Muscle layer of duodenum (tissue), 2 donors: ENCODE measurements at regions not wholly inside any gene's neighbourhood (a gene's known extent, or its start where the extent isn't known, plus 50 kb on each side); places are given as distances from the start of the nearest gene placed in this dataset.
"Not testable (repeated sequence)": the region's sequence is repeated elsewhere in the genome, so short reads cannot be mapped to it uniquely, and the experiment has no call there.

Experiments used
- H3K27ac ChIP-seq: one replicate; pipeline ENCODE4 v1.7.0; 2013; ENCODE audit warnings: mild to moderate bottlenecking, low read length
- H3K27me3 ChIP-seq: one replicate; pipeline ENCODE4 v1.7.0; 2013; ENCODE audit warnings: low read depth, mild to moderate bottlenecking, control low read depth, low read length
- H3K36me3 ChIP-seq, 2 donors: one replicate each; pipeline ENCODE4 v1.7.0; 2013; ENCODE audit warnings: low read length in 2 of 2, control low read depth in 1 of 2, mild to moderate bottlenecking in 1 of 2; ENCODE audit not compliant: insufficient read depth in 2 of 2, control insufficient read depth in 1 of 2
- H3K4me1 ChIP-seq, 2 donors: one replicate each; pipeline ENCODE4 v1.7.0; 2013; ENCODE audit warnings: low read length in 2 of 2, mild to moderate bottlenecking in 2 of 2, control low read depth in 1 of 2, moderate library complexity in 1 of 2; ENCODE audit not compliant: insufficient read depth in 2 of 2, control insufficient read depth in 1 of 2
- H3K4me3 ChIP-seq, 2 donors: one replicate each; pipeline ENCODE4 v1.7.0; 2013; ENCODE audit warnings: low read length in 2 of 2, low read depth in 1 of 2, mild to moderate bottlenecking in 1 of 2
- H3K9me3 ChIP-seq, 2 donors: one replicate each; pipeline ENCODE4 v1.7.0; 2013; ENCODE audit warnings: low read length in 2 of 2, control low read depth in 1 of 2, mild to moderate bottlenecking in 1 of 2; ENCODE audit not compliant: control insufficient read depth in 1 of 2
- donor health status: healthy.

- no peak overlapping the region for H3K27ac ChIP-seq
- no peaks in the 10 kb centered on the region for H3K36me3 ChIP-seq
- no peaks in the 10 kb centered on the region for H3K27me3 ChIP-seq
- H3K4me3 ChIP-seq = no peak overlapping the region
- H3K4me1 ChIP-seq = no peaks in the 10 kb centered on the region
- no peaks in the 10 kb centered on the region for H3K9me3 ChIP-seq
Measured at GRCh38 chr20:57770852-57771720, 61.3 kb upstream of the PMEPA1 start.

GRCh38 chr20:57770401-57770800 lies 60.6 kb upstream of the PMEPA1 start:
- not testable (repeated sequence) for H3K27ac ChIP-seq, H3K4me1 ChIP-seq, H3K36me3 ChIP-seq, H3K27me3 ChIP-seq, H3K4me3 ChIP-seq, H3K9me3 ChIP-seq

- H3K36me3 ChIP-seq = no peaks in the 10 kb centered on the region
- H3K27me3 ChIP-seq = no peaks in the 10 kb centered on the region
- H3K27ac ChIP-seq = no peak overlapping the region
- H3K9me3 ChIP-seq = peaks cover 0 to 4% of the 10 kb centered on the region in 2 donors
- H3K4me1 ChIP-seq = no peaks in the 10 kb centered on the region
- H3K4me3 ChIP-seq = no peak overlapping the region
Measured at GRCh38 chr20:57769756-57770155, 59.9 kb upstream of the PMEPA1 start.

GRCh38 chr20:57768519-57768918 lies 58.7 kb upstream of the PMEPA1 start:
- Histone ChIP-seq H3K4me3 (no peak overlapping the region), H3K9me3 (peaks cover 0 to 11% of the 10 kb centered on the region in 2 donors), H3K27ac (no peak overlapping the region), H3K4me1 (no peaks in the 10 kb centered on the region), H3K36me3 (no peaks in the 10 kb centered on the region), H3K27me3 (no peaks in the 10 kb centered on the region)

GRCh38 chr20:57767441-57767840 lies 57.6 kb upstream of the PMEPA1 start:
- no peaks in the 10 kb centered on the region for H3K27me3 ChIP-seq
- peaks cover 0 to 11% of the 10 kb centered on the region in 2 donors for H3K9me3 ChIP-seq
- H3K36me3 ChIP-seq = no peaks in the 10 kb centered on the region
- H3K4me3 ChIP-seq = no peak overlapping the region
- H3K27ac ChIP-seq = no peak overlapping the region
- H3K4me1 ChIP-seq = no peaks in the 10 kb centered on the region

- no peak overlapping the region for H3K4me3 ChIP-seq
- no peaks in the 10 kb centered on the region for H3K4me1 ChIP-seq
- no peaks in the 10 kb centered on the region for H3K27me3 ChIP-seq
- no peaks in the 10 kb centered on the region for H3K36me3 ChIP-seq
- H3K27ac ChIP-seq = no peak overlapping the region
- H3K9me3 ChIP-seq = peaks cover 0 to 11% of the 10 kb centered on the region in 2 donors
Measured at GRCh38 chr20:57763235-57763595, 53.4 kb upstream of the PMEPA1 start.

GRCh38 chr20:57762531-57763234 lies 52.9 kb upstream of the PMEPA1 start:
- Histone ChIP-seq H3K4me3 (no peak overlapping the region), H3K27ac (no peak overlapping the region), H3K27me3 (no peaks in the 10 kb centered on the region), H3K36me3 (no peaks in the 10 kb centered on the region), H3K9me3 (peaks cover 0 to 11% of the 10 kb centered on the region in 2 donors), H3K4me1 (no peaks in the 10 kb centered on the region)

GRCh38 chr20:57761413-57761734 lies 51.6 kb upstream of the PMEPA1 start:
- no peaks in the 10 kb centered on the region for H3K27me3 ChIP-seq
- no peaks in the 10 kb centered on the region for H3K4me1 ChIP-seq
- H3K9me3 ChIP-seq = peaks cover 0 to 11% of the 10 kb centered on the region in 2 donors
- H3K36me3 ChIP-seq = no peaks in the 10 kb centered on the region
- no peak overlapping the region for H3K4me3 ChIP-seq
- H3K27ac ChIP-seq = no peak overlapping the region

GRCh38 chr20:57760698-57761412 lies 51.0 kb upstream of the PMEPA1 start:
- H3K27ac ChIP-seq = no peak overlapping the region
- H3K36me3 ChIP-seq = no peaks in the 10 kb centered on the region
- no peak overlapping the region for H3K4me3 ChIP-seq
- H3K9me3 ChIP-seq = peaks cover 0 to 11% of the 10 kb centered on the region in 2 donors
- H3K4me1 ChIP-seq = no peaks in the 10 kb centered on the region
- H3K27me3 ChIP-seq = no peaks in the 10 kb centered on the region

GRCh38 chr20:57759724-57760123 lies 49.9 kb upstream of the PMEPA1 start:
- no peak overlapping the region for H3K27ac ChIP-seq
- H3K4me3 ChIP-seq = no peak overlapping the region
- H3K36me3 ChIP-seq = no peaks in the 10 kb centered on the region
- H3K4me1 ChIP-seq = no peaks in the 10 kb centered on the region
- no peaks in the 10 kb centered on the region for H3K27me3 ChIP-seq
- H3K9me3 ChIP-seq = peaks cover 0 to 7% of the 10 kb centered on the region in 2 donors
